HUES6 (cell line): ENCODE measurements at regions not wholly inside any gene's neighbourhood (a gene's known extent, or its start where the extent isn't known, plus 50 kb on each side); places are given as distances from the start of the nearest gene placed in this dataset.

ENCODE experiments used
- H3K27ac ChIP-seq: 2 replicates; pipeline ENCODE4 v1.7.0; 2013; ENCODE audit warnings: low read depth, mild to moderate bottlenecking, low read length, inconsistent platforms
- H3K27me3 ChIP-seq: 2 replicates; pipeline ENCODE4 v1.6.1; 2013; ENCODE audit warnings: low read length; ENCODE audit not compliant: control insufficient read depth, insufficient read depth
- H3K36me3 ChIP-seq: 2 replicates; pipeline ENCODE4 v1.6.1; 2013; ENCODE audit warnings: low read length; ENCODE audit not compliant: control insufficient read depth, insufficient read depth
- H3K4me1 ChIP-seq: 2 replicates; pipeline ENCODE4 v1.6.1; 2013; ENCODE audit warnings: low read length; ENCODE audit not compliant: control insufficient read depth, insufficient read depth
- H3K4me3 ChIP-seq: 2 replicates; pipeline ENCODE4 v1.5.1; 2013; ENCODE audit warnings: low read depth, low read length
- H3K9ac ChIP-seq: one replicate; pipeline ENCODE4 v1.6.1; 2013; ENCODE audit warnings: mild to moderate bottlenecking, low read length
- H3K9me3 ChIP-seq: 2 replicates; pipeline ENCODE4 v1.6.1; 2013; ENCODE audit warnings: low read depth, low read length; ENCODE audit not compliant: control insufficient read depth, insufficient read depth

DNA sequence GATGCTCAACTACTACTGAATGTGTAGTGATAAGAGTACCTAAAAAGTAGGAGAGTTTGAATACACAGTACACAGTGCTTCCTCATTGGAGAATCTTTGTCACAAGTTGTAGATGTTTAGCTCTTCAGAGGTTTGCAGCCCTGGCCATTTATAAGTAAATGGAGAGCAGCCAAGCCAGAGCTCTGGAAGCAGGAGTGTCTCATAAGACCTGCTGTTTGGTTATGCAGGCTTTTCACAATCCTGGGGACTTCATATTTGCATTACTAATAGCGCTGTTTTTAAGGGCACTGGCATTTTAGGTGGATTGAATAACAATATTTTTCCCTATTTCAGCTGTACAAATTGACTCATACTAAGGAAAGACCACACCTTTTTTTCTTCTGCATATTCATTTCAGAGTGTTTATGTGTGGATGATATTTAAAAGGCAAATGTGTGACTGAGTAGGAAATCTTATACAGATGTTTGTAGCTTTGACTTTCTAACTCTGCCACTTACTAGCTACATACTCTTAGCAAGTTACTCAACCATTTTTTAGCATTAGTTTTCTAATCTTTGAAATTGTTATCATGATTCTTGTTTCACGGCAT lies 730.5 kb upstream of the MAP3K7 start:
- Histone ChIP-seq H3K9ac (no peak overlapping the region), H3K4me3 (no peak overlapping the region), H3K27ac (no peak overlapping the region), H3K4me1 (peaks cover 17% of the 10 kb centered on the region), H3K27me3 (no peaks in the 10 kb centered on the region), H3K9me3 (no peaks in the 10 kb centered on the region), H3K36me3 (no peaks in the 10 kb centered on the region)

DNA sequence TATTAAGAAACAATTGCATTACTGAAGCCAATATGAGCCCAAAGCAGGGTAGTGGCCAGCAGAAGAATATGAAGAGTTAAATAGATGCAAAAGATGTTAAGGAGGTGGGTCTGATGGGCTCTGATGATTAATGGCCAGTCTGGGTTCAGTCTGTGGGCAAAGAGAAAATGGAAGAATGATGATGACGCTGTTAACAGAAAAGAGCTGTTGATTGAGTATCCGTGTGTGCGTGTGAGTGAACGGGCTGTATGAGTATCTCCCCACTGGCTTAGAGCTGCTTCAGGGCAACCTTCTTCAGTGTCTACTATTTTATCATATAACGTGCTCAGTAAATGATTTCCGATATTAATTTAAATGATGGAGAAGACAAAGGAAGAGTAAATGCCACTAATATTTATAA lies 723.3 kb upstream of the MAP3K7 start:
- no peak overlapping the region for H3K4me3 ChIP-seq
- no peaks in the 10 kb centered on the region for H3K27me3 ChIP-seq
- H3K36me3 ChIP-seq = no peaks in the 10 kb centered on the region
- no peak overlapping the region for H3K27ac ChIP-seq
- H3K4me1 ChIP-seq = no peaks in the 10 kb centered on the region
- no peak overlapping the region for H3K9ac ChIP-seq
- no peaks in the 10 kb centered on the region for H3K9me3 ChIP-seq

DNA sequence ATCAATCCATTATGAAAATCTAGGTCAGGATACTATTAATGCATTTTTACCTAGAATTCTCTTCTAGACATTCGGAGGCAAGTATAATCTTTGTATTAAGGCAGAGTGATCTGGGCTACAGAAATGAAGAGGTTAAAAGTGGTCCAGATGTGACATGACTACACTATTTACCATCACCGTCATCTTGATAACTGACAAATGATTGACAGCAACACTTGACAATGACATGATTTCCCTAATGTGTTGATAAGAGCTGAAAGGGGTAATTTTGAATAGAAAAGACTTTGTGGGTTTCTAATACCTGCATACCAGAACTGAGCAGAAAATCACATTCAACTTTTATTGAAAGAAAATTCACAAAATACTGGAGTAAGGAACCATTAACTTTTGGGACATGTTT lies 718.9 kb upstream of the MAP3K7 start:
- Histone ChIP-seq H3K4me1 (no peaks in the 10 kb centered on the region), H3K9me3 (0 out of 2 replicates have a peak, but pooled peaks cover 2% of the 10 kb centered on the region), H3K9ac (no peak overlapping the region), H3K36me3 (no peaks in the 10 kb centered on the region), H3K27me3 (peaks cover 27% of the 10 kb centered on the region), H3K4me3 (no peak overlapping the region), H3K27ac (no peak overlapping the region)

GRCh38 chr6:91304521-91304920 lies 717.6 kb upstream of the MAP3K7 start:
- Histone ChIP-seq H3K4me1 (peaks cover 11% of the 10 kb centered on the region), H3K36me3 (no peaks in the 10 kb centered on the region), H3K9ac (no peak overlapping the region), H3K9me3 (0 out of 2 replicates have a peak, but pooled peaks cover 2% of the 10 kb centered on the region), H3K27ac (no peak overlapping the region), H3K4me3 (no peak overlapping the region), H3K27me3 (peaks cover 38% of the 10 kb centered on the region)

- Histone ChIP-seq H3K27me3 (peaks cover 48% of the 10 kb centered on the region), H3K4me1 (peaks cover 19% of the 10 kb centered on the region), H3K27ac (no peak overlapping the region), H3K36me3 (no peaks in the 10 kb centered on the region), H3K4me3 (no peak overlapping the region), H3K9me3 (0 out of 2 replicates have a peak, but pooled peaks cover 2% of the 10 kb centered on the region), H3K9ac (no peak overlapping the region)
Observed at GRCh38 chr6:91303326-91303725, 716.5 kb upstream of the MAP3K7 start.

GRCh38 chr6:91299544-91300491 lies 712.9 kb upstream of the MAP3K7 start:
- Histone ChIP-seq H3K4me3 (peak overlapping the region; percentile 43), H3K9ac (peak overlapping the region; percentile 44), H3K9me3 (0 out of 2 replicates have a peak, but pooled peaks cover 2% of the 10 kb centered on the region), H3K27me3 (peaks cover 81% of the 10 kb centered on the region), H3K4me1 (peaks cover 19% of the 10 kb centered on the region), H3K27ac (peak overlapping the region; percentile 36; the same call in 1 of the 2 replicates), H3K36me3 (no peaks in the 10 kb centered on the region)

DNA sequence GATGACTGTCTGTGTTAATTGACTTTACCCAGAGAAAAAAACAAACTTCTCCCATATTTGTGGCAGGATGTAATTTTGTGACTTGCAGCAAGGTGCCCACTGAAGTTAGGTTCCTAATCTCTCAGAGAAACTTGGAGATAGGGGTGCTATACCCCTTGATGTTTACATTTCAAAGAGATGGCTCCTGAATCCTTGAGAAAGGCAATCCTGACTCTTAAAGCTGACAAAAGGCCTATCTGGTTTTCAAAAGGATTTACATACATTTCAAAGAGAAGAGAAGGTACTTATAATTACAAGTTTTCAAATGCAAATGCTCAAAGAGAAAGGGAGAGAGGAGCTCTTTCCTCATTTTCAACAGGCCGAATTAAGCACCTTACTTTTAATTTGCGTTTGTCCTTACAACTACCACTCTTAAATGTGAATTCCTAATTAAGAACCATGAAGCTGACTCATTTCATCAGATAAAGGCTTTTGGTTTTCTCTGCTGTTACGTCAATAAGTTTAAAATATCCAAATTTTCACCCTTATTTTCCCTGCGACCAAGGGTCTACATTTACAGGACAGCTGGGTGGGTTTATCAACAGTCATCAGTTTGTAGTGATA lies 711.8 kb upstream of the MAP3K7 start:
- H3K27ac ChIP-seq = peak overlapping the region; percentile 35; the same call in 1 of the 2 replicates
- H3K36me3 ChIP-seq = no peaks in the 10 kb centered on the region
- H3K9me3 ChIP-seq = 0 out of 2 replicates have a peak, but pooled peaks cover 2% of the 10 kb centered on the region
- peak overlapping the region; percentile 44 for H3K9ac ChIP-seq
- H3K4me3 ChIP-seq = peak overlapping the region; percentile 40; the same call in 1 of the 2 replicates
- H3K27me3 ChIP-seq = peaks cover 93% of the 10 kb centered on the region
- peaks cover 19% of the 10 kb centered on the region for H3K4me1 ChIP-seq

DNA sequence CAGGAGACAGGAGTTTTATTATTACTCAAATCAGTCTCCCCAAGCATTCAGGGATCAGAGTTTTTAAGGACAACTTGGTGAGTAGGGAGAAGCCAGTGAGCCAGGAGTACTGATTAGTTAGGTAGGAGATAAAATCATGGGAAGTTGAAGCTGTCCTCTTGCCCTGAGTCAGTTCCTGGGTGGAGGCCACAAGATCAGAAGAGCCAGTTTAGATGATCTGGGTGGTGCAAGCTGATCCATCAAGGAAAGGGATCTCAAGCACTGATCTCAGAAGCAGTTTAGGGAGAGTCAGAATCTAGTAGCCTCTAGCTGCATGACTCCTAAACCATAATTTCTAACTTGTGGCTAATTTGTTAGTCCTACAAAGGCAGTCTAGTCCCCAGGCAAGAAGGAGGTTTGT lies 706.5 kb upstream of the MAP3K7 start:
- Histone ChIP-seq H3K4me1 (no peaks in the 10 kb centered on the region; the same call in 1 of the 2 replicates), H3K9me3 (no peaks in the 10 kb centered on the region), H3K9ac (no peak overlapping the region), H3K27me3 (peaks cover 83% of the 10 kb centered on the region), H3K27ac (no peak overlapping the region), H3K4me3 (no peak overlapping the region), H3K36me3 (no peaks in the 10 kb centered on the region)

DNA sequence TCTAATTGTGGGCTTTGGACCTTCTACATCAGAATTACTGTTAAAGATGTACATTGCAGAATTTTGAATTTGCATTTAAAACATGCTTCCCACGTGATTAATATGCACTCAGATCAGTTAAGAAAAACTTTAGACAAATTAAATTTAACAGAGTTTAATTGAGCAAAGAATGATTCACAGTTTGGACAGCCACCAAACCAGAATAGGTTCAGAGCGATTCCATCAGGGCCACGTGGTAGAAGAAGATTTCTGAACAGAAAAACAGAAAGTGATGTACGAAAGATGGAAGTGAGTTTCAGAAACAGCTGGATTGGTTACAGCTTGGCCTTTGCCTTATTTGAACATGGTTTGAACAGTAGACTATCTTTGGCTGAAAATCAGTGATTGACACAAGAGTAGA lies 704.2 kb upstream of the MAP3K7 start:
- no peaks in the 10 kb centered on the region for H3K9me3 ChIP-seq
- no peaks in the 10 kb centered on the region for H3K36me3 ChIP-seq
- no peak overlapping the region for H3K27ac ChIP-seq
- peaks cover 67% of the 10 kb centered on the region for H3K27me3 ChIP-seq
- H3K9ac ChIP-seq = no peak overlapping the region
- H3K4me1 ChIP-seq = no peaks in the 10 kb centered on the region
- no peak overlapping the region for H3K4me3 ChIP-seq

- no peaks in the 10 kb centered on the region for H3K36me3 ChIP-seq
- no peaks in the 10 kb centered on the region for H3K4me1 ChIP-seq
- no peaks in the 10 kb centered on the region for H3K9me3 ChIP-seq
- H3K27ac ChIP-seq = no peak overlapping the region
- H3K27me3 ChIP-seq = peaks cover 45% of the 10 kb centered on the region
- H3K4me3 ChIP-seq = no peak overlapping the region
- no peak overlapping the region for H3K9ac ChIP-seq
Observed at GRCh38 chr6:91288741-91289140, 701.9 kb upstream of the MAP3K7 start.

DNA sequence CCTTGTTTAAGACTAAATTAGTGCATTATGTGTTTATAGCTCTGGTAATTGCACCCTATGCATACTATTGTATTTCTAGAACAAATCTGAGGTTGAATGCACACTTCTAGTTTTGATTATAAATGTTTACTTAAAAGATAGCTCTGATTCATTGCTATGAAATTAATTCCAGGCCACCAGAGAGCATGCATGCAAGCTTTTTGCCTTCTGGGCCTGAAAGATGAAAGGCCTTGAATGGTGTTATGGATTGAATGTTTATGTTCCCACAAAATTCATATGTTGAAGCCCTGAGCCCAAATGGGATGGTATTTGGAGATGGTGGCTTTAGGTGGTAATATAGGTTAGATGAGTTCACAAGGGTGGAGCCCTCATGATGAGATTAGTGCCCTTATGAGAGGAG lies 695.0 kb upstream of the MAP3K7 start:
- Histone ChIP-seq H3K9me3 (no peaks in the 10 kb centered on the region), H3K27me3 (no peaks in the 10 kb centered on the region; the same call in 1 of the 2 replicates), H3K4me3 (no peak overlapping the region), H3K9ac (no peak overlapping the region), H3K4me1 (peaks cover 23% of the 10 kb centered on the region), H3K27ac (no peak overlapping the region), H3K36me3 (no peaks in the 10 kb centered on the region)
